ENCODE measurements at regions not wholly inside any gene's neighbourhood (a gene's known extent, or its start where the extent isn't known, plus 50 kb on each side); places are given as distances from the start of the nearest gene placed in this dataset.
A peak's percentile ranks its signal among the peaks of the same experiment; 100 is the strongest.
"Not testable (repeated sequence)": the region's sequence is repeated elsewhere in the genome, so short reads cannot be mapped to it uniquely, and the experiment has no call there.

- peaks cover 2% of the 10 kb centered on the region for H3K27me3 Mint-ChIP-seq (ENCODE audit: low read depth, poor library complexity)
- H3K4me3 Mint-ChIP-seq, result no peak overlapping the region
- H3K4me1 Mint-ChIP-seq, result peaks cover 35% of the 10 kb centered on the region
- H3K9me3 Mint-ChIP-seq, result peaks cover 10% of the 10 kb centered on the region
- H3K36me3 Mint-ChIP-seq (ENCODE audit: low read depth), result no peaks in the 10 kb centered on the region
- no peak for DNase-seq
- TF ChIP-seq CTCF (IDR thresholded peaks at IDR 0.05), result no peak
- H3K27ac Mint-ChIP-seq, result peak overlapping the region; percentile 71
Measured at GRCh38 chr5:74389531-74390305, 250.8 kb downstream of the ENC1 start.

GRCh38 chr5:74388411-74388810 is 252.1 kb downstream of the ENC1 start:
- H3K9me3 Mint-ChIP-seq; H3K27ac Mint-ChIP-seq; DNase-seq; H3K27me3 Mint-ChIP-seq (ENCODE audit: low read depth, poor library complexity); H3K36me3 Mint-ChIP-seq (ENCODE audit: low read depth); H3K4me3 Mint-ChIP-seq: not testable (repeated sequence)
- peaks cover 37% of the 10 kb centered on the region for H3K4me1 Mint-ChIP-seq

GRCh38 chr5:74386571-74387334 is 253.8 kb downstream of the ENC1 start:
- Mint-ChIP-seq H3K27ac (no peak overlapping the region), H3K36me3 (ENCODE audit: low read depth) (no peaks in the 10 kb centered on the region), H3K4me3 (no peak overlapping the region), H3K4me1 (peaks cover 42% of the 10 kb centered on the region), H3K9me3 (peaks cover 10% of the 10 kb centered on the region), H3K27me3 (ENCODE audit: low read depth, poor library complexity) (no peaks in the 10 kb centered on the region)
- no peak for DNase-seq
- no peak for TF ChIP-seq CTCF (IDR thresholded peaks at IDR 0.05)

GRCh38 chr5:74384851-74385250 is 255.7 kb downstream of the ENC1 start:
- no peak for DNase-seq
- Mint-ChIP-seq H3K36me3 (ENCODE audit: low read depth) (no peaks in the 10 kb centered on the region), H3K27ac (no peak overlapping the region), H3K4me3 (no peak overlapping the region), H3K27me3 (ENCODE audit: low read depth, poor library complexity) (peaks cover 3% of the 10 kb centered on the region), H3K9me3 (peaks cover 10% of the 10 kb centered on the region), H3K4me1 (peaks cover 34% of the 10 kb centered on the region)
- no peak for TF ChIP-seq CTCF (IDR thresholded peaks at IDR 0.05)

GRCh38 chr5:74382987-74383593 is 257.4 kb downstream of the ENC1 start:
- peak overlapping the region; percentile 97 for H3K27ac Mint-ChIP-seq
- peaks cover 3% of the 10 kb centered on the region for H3K27me3 Mint-ChIP-seq (ENCODE audit: low read depth, poor library complexity)
- peaks cover 6% of the 10 kb centered on the region for H3K9me3 Mint-ChIP-seq
- no peak overlapping the region for H3K4me3 Mint-ChIP-seq
- H3K36me3 Mint-ChIP-seq (ENCODE audit: low read depth), result no peaks in the 10 kb centered on the region
- peak; percentile 15 for DNase-seq
- no peak for TF ChIP-seq CTCF (IDR thresholded peaks at IDR 0.05)
- H3K4me1 Mint-ChIP-seq, result peaks cover 36% of the 10 kb centered on the region

GRCh38 chr5:74382123-74382855 is 258.2 kb downstream of the ENC1 start:
- Mint-ChIP-seq H3K9me3 (no peaks in the 10 kb centered on the region), H3K36me3 (ENCODE audit: low read depth) (no peaks in the 10 kb centered on the region), H3K4me3 (no peak overlapping the region), H3K27me3 (ENCODE audit: low read depth, poor library complexity) (peaks cover 3% of the 10 kb centered on the region), H3K4me1 (peaks cover 37% of the 10 kb centered on the region), H3K27ac (no peak overlapping the region)
- DNase-seq, result no peak
- TF ChIP-seq CTCF (IDR thresholded peaks at IDR 0.05), result no peak
